GM12878 (cell line): ENCODE measurements at regions not wholly inside any gene's neighbourhood (a gene's known extent, or its start where the extent isn't known, plus 50 kb on each side); places are given as distances from the start of the nearest gene placed in this dataset.

Source experiments
- ATAC-seq: fragments of 200-7000 bp; cut with Tn5 transposase; 3 replicates; pipeline ENCODE4 v1.9.1; 2020; ENCODE audit warnings: mild to moderate bottlenecking, moderate library complexity
- BruUV-seq: library from RNA; stranded (reverse); fragments of 400-500 nt; replicated peaks from 2 replicates; lab custom pipeline; 2021; lab: Mats Ljungman, UMichigan
- CTCF ChIA-PET: fragments of 300-600 bp; sonication (Branson Sonifier 250); formaldehyde crosslinking; extraction: SDS; loops from one replicate; lab custom pipeline; 2021; ENCODE audit warnings: inconsistent platforms; lab: Yijun Ruan, JAX
- POLR2A ChIA-PET: fragments of 350-600 bp; formaldehyde crosslinking; extraction: SDS; loops from one replicate; lab custom pipeline; 2021; ENCODE audit warnings: inconsistent platforms; lab: Charles Lee
- RAD21 ChIA-PET: fragments of 300-600 bp; sonication (Branson Sonifier 250); formaldehyde crosslinking; loops from one replicate; lab custom pipeline; 2023; ENCODE audit warnings: antibody characterized with exemption; ENCODE audit not compliant: unreplicated experiment; lab: Charles Lee
- SMC1A ChIA-PET: fragments of 300-600 bp; sonication (Branson Sonifier 250); formaldehyde crosslinking; loops from one replicate; lab custom pipeline; 2023; ENCODE audit not compliant: unreplicated experiment, uncharacterized antibody; lab: Charles Lee
- DNase-seq: peaks from one replicate; pipeline ENCODE4 v3.0.0-alpha.2; 2011; ENCODE audit warnings: low read depth, low spot score
- FAIRE-seq: peaks from 3 replicates; lab custom pipeline; 2011; peaks lifted over from hg19 to GRCh38; lab: Jason Lieb, UNC
- H2AFZ ChIP-seq: 2 replicates; pipeline ENCODE4 v1.6.0; 2011; ENCODE audit warnings: low read depth, low read length, control low read depth; ENCODE audit not compliant: control insufficient read depth
- H3K27ac ChIP-seq: 2 replicates; pipeline ENCODE4 v1.5.1; 2011; ENCODE audit warnings: control low read depth; ENCODE audit not compliant: control insufficient read depth, insufficient read depth
- H3K27me3 ChIP-seq, 2 experiments: replicated peaks in 1 of 2; 2 replicates each; pipeline versions ENCODE4 v1.6.0 to v1.6.1; 2011; ENCODE audit warnings: low read length in 1 of 2; ENCODE audit not compliant: control insufficient read depth in 2 of 2, insufficient read depth in 2 of 2
- H3K36me3 ChIP-seq, 2 experiments: 2 replicates each; pipeline ENCODE4 v1.5.1; 2011; ENCODE audit warnings: low read length in 1 of 2; ENCODE audit not compliant: control insufficient read depth in 2 of 2, insufficient read depth in 2 of 2
- H3K4me1 ChIP-seq: 2 replicates; pipeline ENCODE4 v1.6.1; 2011; ENCODE audit warnings: mild to moderate bottlenecking, low read length, moderate library complexity, mixed read lengths; ENCODE audit not compliant: control insufficient read depth, insufficient read depth
- H3K4me2 ChIP-seq: 2 replicates; pipeline ENCODE4 v1.6.0; 2011; ENCODE audit warnings: control low read depth; ENCODE audit not compliant: control insufficient read depth, insufficient read depth
- H3K4me3 ChIP-seq: fragments of 200-600 bp; sonication (generic); 2 replicates; pipeline ENCODE4 v1.5.1; 2016
- H3K79me2 ChIP-seq: 2 replicates; pipeline ENCODE4 v1.6.0; 2011; ENCODE audit warnings: low read length; ENCODE audit not compliant: control insufficient read depth, insufficient read depth
- H3K9ac ChIP-seq: 2 replicates; pipeline ENCODE4 v1.8.0; 2011; ENCODE audit warnings: low read length, control low read depth, mixed read lengths; ENCODE audit not compliant: control insufficient read depth, insufficient read depth
- H3K9me3 ChIP-seq: replicated peaks from 3 replicates; pipeline ENCODE4 v1.5.1; 2011; ENCODE audit warnings: mild to moderate bottlenecking, low read length; ENCODE audit not compliant: control insufficient read depth, insufficient read depth
- H4K20me1 ChIP-seq: 2 replicates; pipeline ENCODE4 v1.6.0; 2011; ENCODE audit not compliant: control insufficient read depth, insufficient read depth
- CBX5 ChIP-seq: sonication (generic); IDR thresholded peaks from 2 replicates; pipeline ENCODE4 v1.6.1; 2016; ENCODE audit warnings: low read depth, moderate library complexity, mild to moderate bottlenecking, inconsistent platforms
- CREB1 ChIP-seq: IDR thresholded peaks from 2 replicates; pipeline ENCODE4 v1.6.1; 2012; ENCODE audit warnings: low read depth, mild to moderate bottlenecking, inconsistent platforms
- IKZF1 ChIP-seq: fragments of 450-650 bp; conservative IDR thresholded peaks from 2 replicates; pipeline ENCODE4 v1.6.1; 2017; ENCODE audit warnings: antibody characterized with exemption, mild to moderate bottlenecking
- IKZF2 ChIP-seq, 2 experiments: fragments of 450-650 bp; IDR thresholded peaks; 2 replicates each; pipeline ENCODE4 v1.6.1; 2017; ENCODE audit warnings: mild to moderate bottlenecking in 2 of 2, moderate library complexity in 2 of 2
- JUNB ChIP-seq: IDR thresholded peaks from 2 replicates; pipeline ENCODE4 v1.6.1; 2016; ENCODE audit warnings: antibody characterized with exemption, mild to moderate bottlenecking
- NBN ChIP-seq: fragments of 450-650 bp; IDR thresholded peaks from 2 replicates; pipeline ENCODE4 v1.6.1; 2016
- NFYA ChIP-seq: IDR thresholded peaks from 2 replicates; pipeline ENCODE4 v1.6.1; 2011; ENCODE audit warnings: low read depth, mild to moderate bottlenecking, low read length, improper control_type of control experiment, borderline replicate concordance
- POLR2AphosphoS5 ChIP-seq: IDR thresholded peaks from 2 replicates; pipeline ENCODE4 v1.6.1; 2011; ENCODE audit warnings: mild to moderate bottlenecking, low read length, inconsistent platforms
- SMARCA5 ChIP-seq: fragments of 450-650 bp; IDR thresholded peaks from 2 replicates; pipeline ENCODE4 v1.6.1; 2017; ENCODE audit warnings: mild to moderate bottlenecking
- SREBF2 ChIP-seq: IDR thresholded peaks from 2 replicates; pipeline ENCODE4 v1.6.1; 2012; ENCODE audit warnings: mild to moderate bottlenecking, low read length
- TARDBP ChIP-seq: IDR thresholded peaks from 2 replicates; pipeline ENCODE4 v1.6.1; 2016; ENCODE audit warnings: borderline replicate concordance
- TCF3 ChIP-seq: IDR thresholded peaks from 2 replicates; pipeline ENCODE4 v1.6.1; 2012; ENCODE audit warnings: low read depth, mild to moderate bottlenecking, low read length, borderline replicate concordance; ENCODE audit not compliant: insufficient read depth
- ZNF24 ChIP-seq: fragments of 450-650 bp; IDR thresholded peaks from 2 replicates; pipeline ENCODE4 v1.6.1; 2017; ENCODE audit warnings: antibody characterized with exemption, mild to moderate bottlenecking
- WGBS: methylation state at CpG from one replicate; pipeline ENCODE4 v1.1.6; 2016; ENCODE audit warnings: low lambda C conversion rate; ENCODE audit not compliant: insufficient replicate concordance, insufficient coverage; ENCODE audit errors: missing lambda C conversion rate; 5-methylcytosine and 5-hydroxymethylcytosine counted together
- in situ Hi-C: fragments of 300-500 bp; cut with MboI; formaldehyde crosslinking; loops from 9 replicates; pipeline ENCODE4 v1.14.3; 2018; ENCODE audit warnings: mixed read lengths
- intact Hi-C: fragments of 100-400 bp; cut with micrococcal nuclease; formaldehyde crosslinking; loops from one replicate; pipeline ENCODE4 v1.14.2; 2022; ENCODE audit not compliant: unreplicated experiment
- TF ChIP-seq, protein P1 (sequence below): fragments of 150-350 bp; IDR thresholded peaks from 2 replicates; pipeline ENCODE4 v1.6.1; 2016; ENCODE audit warnings: low read depth, low read length
- TF ChIP-seq, protein P2 (sequence below): IDR thresholded peaks from 2 replicates; pipeline ENCODE4 v1.6.1; 2011; ENCODE audit warnings: borderline replicate concordance, low read depth, mild to moderate bottlenecking, moderate library complexity, mixed read lengths, low read length; ENCODE audit not compliant: insufficient read depth; ENCODE audit errors: extremely low read length
- TF ChIP-seq, protein P3 (sequence below): fragments of 450-650 bp; IDR thresholded peaks from 2 replicates; pipeline ENCODE4 v1.6.1; 2017; ENCODE audit warnings: antibody characterized with exemption, mild to moderate bottlenecking, moderate library complexity

DNA sequence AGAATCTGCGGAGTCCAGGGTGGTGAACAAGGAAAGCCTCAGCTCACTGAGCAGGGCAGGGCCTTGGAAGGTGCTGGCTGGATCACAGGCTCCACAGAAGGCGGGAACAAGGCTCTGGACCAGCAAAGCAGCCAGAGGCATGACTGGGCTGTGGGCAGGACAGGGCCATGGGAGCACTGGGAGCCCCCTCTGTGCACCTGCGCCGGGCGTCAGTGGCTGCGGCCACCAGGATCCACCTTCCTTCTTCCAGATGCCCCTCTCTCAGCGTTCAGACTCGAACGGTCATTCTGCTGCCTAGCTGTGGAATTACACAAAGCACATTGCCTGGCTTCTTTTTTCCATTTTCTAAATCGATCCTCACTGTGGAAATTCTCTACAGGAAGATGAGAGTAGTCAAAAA, 621.2 kb downstream of the GALR1 start (continued):
- TF ChIP-seq, protein P1, sequence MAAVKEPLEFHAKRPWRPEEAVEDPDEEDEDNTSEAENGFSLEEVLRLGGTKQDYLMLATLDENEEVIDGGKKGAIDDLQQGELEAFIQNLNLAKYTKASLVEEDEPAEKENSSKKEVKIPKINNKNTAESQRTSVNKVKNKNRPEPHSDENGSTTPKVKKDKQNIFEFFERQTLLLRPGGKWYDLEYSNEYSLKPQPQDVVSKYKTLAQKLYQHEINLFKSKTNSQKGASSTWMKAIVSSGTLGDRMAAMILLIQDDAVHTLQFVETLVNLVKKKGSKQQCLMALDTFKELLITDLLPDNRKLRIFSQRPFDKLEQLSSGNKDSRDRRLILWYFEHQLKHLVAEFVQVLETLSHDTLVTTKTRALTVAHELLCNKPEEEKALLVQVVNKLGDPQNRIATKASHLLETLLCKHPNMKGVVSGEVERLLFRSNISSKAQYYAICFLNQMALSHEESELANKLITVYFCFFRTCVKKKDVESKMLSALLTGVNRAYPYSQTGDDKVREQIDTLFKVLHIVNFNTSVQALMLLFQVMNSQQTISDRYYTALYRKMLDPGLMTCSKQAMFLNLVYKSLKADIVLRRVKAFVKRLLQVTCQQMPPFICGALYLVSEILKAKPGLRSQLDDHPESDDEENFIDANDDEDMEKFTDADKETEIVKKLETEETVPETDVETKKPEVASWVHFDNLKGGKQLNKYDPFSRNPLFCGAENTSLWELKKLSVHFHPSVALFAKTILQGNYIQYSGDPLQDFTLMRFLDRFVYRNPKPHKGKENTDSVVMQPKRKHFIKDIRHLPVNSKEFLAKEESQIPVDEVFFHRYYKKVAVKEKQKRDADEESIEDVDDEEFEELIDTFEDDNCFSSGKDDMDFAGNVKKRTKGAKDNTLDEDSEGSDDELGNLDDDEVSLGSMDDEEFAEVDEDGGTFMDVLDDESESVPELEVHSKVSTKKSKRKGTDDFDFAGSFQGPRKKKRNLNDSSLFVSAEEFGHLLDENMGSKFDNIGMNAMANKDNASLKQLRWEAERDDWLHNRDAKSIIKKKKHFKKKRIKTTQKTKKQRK = no peak
- no peak for TF ChIP-seq IKZF2 (IDR thresholded peaks at IDR 0.05)
- no peak for TF ChIP-seq TCF3
- no peak for TF ChIP-seq ZNF24
- TF ChIP-seq SREBF2 = no peak

DNA sequence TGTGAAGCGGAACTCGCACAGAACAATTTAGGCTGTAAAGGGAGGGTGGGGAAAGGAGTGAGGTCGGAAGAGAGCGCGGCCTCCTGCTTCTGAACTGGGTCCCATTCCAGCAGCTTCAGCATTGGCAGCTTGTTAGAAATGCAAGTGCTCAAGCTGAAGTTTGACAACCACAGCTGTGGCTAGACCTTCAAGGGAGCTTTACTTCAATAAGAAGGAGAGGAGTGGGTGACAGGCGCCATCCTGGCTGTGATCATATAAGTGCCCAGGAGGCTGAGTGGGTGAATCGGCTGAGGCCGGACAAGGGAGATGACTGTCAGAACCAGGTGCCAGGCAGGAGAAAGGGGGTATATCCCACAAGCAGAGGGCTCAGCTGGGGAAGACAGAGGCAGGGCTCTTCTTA, 622.5 kb downstream of the GALR1 start:
- ChIA-PET RAD21 (no interaction called here), SMC1A (interaction anchor here (1.0 kb wide), 1 partner anchor 17 kb away, joined by 3 read pairs; no protein-coding TSS in a partner anchor), POLR2A (no interaction called here), CTCF (no interaction called here)
- no peak overlapping the region for H3K9ac ChIP-seq
- no peak for ATAC-seq
- DNase-seq = no peak
- BruUV-seq = no TSS peak
- no peak overlapping the region for H3K4me3 ChIP-seq
- no peaks in the 10 kb centered on the region for H3K4me1 ChIP-seq
- no peaks in the 10 kb centered on the region for H3K79me2 ChIP-seq
- WGBS = 44% methylated on average over 8 of the region's 8 CpGs
- H3K27me3 ChIP-seq = no peaks in the 10 kb centered on the region
- intact Hi-C loops (no loop called here), in situ Hi-C loops (no loop called here)
- no peak overlapping the region for H3K4me2 ChIP-seq
- no peaks in the 10 kb centered on the region for H3K9me3 ChIP-seq
- FAIRE-seq = no peak
- no peaks in the 10 kb centered on the region for H3K36me3 ChIP-seq
- no peak overlapping the region for H2AFZ ChIP-seq
- no peak overlapping the region for H3K27ac ChIP-seq
- H4K20me1 ChIP-seq = no peaks in the 10 kb centered on the region
- TF ChIP-seq, protein P2, sequence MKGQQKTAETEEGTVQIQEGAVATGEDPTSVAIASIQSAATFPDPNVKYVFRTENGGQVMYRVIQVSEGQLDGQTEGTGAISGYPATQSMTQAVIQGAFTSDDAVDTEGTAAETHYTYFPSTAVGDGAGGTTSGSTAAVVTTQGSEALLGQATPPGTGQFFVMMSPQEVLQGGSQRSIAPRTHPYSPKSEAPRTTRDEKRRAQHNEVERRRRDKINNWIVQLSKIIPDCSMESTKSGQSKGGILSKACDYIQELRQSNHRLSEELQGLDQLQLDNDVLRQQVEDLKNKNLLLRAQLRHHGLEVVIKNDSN = no peak
- no peak for TF ChIP-seq NBN
- TF ChIP-seq IKZF1 = no peak
- TF ChIP-seq TARDBP = no peak
- TF ChIP-seq SMARCA5 = no peak
- TF ChIP-seq JUNB = no peak
- TF ChIP-seq, protein P3, sequence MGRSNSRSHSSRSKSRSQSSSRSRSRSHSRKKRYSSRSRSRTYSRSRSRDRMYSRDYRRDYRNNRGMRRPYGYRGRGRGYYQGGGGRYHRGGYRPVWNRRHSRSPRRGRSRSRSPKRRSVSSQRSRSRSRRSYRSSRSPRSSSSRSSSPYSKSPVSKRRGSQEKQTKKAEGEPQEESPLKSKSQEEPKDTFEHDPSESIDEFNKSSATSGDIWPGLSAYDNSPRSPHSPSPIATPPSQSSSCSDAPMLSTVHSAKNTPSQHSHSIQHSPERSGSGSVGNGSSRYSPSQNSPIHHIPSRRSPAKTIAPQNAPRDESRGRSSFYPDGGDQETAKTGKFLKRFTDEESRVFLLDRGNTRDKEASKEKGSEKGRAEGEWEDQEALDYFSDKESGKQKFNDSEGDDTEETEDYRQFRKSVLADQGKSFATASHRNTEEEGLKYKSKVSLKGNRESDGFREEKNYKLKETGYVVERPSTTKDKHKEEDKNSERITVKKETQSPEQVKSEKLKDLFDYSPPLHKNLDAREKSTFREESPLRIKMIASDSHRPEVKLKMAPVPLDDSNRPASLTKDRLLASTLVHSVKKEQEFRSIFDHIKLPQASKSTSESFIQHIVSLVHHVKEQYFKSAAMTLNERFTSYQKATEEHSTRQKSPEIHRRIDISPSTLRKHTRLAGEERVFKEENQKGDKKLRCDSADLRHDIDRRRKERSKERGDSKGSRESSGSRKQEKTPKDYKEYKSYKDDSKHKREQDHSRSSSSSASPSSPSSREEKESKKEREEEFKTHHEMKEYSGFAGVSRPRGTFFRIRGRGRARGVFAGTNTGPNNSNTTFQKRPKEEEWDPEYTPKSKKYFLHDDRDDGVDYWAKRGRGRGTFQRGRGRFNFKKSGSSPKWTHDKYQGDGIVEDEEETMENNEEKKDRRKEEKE = no peak
- TF ChIP-seq POLR2AphosphoS5 = no peak
- no peak for TF ChIP-seq NFYA
- no peak for TF ChIP-seq CBX5
- no peak for TF ChIP-seq CREB1
